Retina (tissue), 1 donor: ENCODE measurements at regions not wholly inside any gene's neighbourhood (a gene's known extent, or its start where the extent isn't known, plus 50 kb on each side); places are given as distances from the start of the nearest gene placed in this dataset.

ENCODE experiments used
- DNase-seq: peaks from one replicate; pipeline ENCODE4 v3.0.0-alpha.2; 2016

DNA sequence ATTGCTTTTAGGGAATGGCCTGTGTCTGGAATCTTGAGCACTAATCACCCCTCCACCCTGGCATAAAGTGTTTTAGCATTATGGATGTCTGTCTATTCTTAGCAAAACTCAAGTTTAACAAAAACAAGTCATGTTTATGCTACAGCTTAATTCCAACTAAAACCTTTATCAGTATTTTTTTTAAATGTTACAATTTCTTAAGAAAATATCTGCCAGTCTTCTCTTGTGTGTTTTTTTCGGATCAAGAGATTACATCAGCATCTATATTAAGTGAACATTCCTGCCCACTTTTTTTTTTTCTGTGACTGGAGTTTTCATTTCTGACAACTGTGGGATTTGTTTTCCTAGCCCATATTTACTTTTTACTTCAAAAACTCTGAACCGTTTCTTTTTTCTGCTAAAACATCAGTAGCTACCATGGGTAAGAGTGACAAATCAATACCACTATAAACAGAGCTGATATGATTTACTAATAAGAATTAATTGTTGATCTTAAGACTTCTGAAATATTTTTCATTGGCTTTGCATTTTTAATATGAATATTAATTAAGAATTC lies 94.3 kb downstream of the EDN1 start:
- DNase-seq: no peak

DNA sequence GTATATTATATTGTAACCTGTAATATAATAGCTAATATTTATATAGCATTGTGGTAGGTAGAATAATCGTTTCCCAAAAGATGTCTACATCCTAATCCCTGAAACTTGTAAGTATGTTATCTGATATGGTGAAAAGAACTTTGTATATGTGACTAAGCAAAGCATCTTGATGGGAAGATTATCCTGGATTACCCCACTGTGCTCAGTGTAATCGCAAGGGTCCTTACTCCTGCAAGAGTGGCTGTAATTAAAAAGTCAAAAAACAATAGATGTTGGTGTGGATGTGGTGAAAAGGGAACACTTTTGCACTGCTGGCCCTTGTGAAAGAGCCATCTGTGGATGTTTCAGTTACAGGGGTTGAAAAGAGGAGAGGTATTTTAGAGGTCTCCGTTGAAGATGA lies 95.2 kb downstream of the EDN1 start:
- no peak for DNase-seq

DNA sequence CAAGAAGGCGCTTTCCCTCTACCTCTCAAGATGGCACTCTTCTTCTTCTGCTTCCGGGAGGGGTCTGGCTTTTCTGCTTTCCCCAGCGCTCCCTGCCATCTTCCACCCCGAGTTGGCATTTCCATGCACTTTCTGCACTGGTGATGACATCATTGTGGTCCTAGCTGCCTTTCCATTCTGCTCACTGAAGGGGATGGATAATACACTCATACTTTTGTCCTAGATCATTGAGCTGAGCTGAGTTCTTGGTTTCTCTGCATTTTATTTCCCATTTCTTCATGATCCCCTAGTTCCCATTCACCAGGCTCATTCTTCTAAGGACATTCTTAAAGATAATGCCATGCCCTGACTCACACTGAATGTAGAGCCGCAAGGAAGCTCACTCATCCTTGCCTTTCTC lies 96.7 kb downstream of the EDN1 start:
- DNase-seq: no peak

DNA sequence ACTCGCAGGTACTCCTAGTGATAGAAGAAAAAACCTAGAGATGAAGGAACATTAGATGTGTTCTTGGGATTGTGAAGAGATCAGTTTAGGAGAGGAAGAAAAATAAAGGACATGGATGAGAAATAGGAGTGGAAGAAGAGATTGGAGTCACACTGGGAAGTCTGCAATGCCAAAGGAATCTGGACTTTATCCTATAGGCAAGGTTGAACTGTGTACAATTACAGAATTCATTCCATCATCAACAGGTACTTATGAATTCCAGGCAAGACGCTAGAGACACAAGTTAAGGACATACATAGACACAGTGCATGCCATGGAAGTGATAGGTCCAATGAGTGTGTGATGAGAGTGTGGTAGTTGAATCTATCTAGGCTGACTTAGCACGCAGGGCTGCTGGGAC lies 101.3 kb downstream of the EDN1 start:
- no peak for DNase-seq

DNA sequence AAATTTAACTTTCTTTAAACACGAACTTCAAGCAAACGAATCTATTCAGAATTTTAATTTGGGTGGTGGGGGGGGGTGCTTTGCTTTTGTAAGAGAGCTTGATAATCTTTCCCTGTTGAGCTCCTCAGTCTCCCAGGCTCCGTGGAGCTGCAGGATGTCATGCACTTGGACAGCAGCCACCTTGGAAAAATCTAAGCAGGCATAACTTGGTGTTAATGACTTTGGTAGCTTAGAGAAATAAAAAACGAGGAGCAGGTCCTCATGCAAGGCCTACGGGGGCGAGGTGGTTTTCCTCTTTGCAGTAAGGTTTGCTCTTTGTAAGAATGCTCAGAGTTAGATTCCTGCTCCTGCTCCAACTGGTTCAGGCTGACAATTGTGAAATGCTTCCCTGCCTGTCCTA lies 102.3 kb downstream of the EDN1 start:
- no peak for DNase-seq

DNA sequence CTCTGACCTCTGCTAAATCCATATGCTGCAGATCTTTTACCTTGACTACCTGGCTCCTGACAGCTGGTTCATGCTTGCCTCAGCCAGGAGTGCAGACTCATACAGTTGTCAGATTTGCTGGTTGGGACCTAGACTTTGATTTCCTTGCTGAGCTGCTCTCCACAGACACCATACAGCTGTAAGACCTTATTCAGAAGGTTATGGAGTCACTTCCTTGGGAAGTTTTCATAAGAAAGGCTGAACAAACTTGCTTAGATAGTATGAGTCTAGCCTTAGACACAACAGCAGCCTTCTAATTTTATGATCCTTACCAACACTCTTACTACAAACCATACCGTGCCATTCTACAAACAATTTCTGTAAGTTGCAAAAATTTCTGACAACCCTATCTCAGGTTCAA lies 102.9 kb downstream of the EDN1 start:
- DNase-seq: no peak

DNA sequence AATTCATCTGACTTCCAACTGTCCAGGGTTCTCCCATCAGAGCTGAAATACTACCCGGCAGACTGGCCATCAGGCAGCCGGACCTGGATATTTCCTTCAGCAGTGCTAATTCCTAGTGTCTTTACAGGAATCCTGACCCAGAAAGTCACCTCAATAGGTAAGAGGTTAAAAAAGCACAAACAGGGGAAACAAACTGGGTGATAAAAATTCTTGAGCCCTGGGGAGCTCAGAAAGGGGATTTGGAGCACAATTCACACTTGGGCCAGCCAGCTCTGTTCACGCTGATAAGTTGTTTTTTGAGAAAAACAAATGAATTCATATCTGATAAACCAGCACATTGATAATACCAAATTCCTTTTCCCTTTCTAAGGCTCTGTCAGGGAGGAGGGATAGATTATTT lies 104.0 kb downstream of the EDN1 start:
- no peak for DNase-seq

DNA sequence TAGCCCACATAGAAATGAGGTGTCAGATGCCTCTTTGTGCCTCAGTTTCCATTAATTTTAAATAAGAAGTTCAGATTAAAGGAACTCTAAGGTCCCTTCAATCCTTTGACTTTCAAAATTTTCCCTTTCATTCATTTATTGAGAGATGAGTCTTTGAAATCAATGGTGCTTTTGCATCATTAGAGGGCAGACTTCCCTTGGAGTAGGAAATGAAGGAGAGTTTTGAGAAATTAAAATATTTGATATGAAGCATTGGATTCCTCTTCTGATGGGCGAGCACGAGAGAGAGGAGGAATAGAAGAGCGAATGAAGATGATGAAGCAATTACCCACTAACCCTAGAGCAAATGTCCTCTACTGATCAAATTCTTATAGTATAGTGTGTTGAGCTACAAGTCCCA lies 105.7 kb downstream of the EDN1 start:
- DNase-seq: no peak

DNA sequence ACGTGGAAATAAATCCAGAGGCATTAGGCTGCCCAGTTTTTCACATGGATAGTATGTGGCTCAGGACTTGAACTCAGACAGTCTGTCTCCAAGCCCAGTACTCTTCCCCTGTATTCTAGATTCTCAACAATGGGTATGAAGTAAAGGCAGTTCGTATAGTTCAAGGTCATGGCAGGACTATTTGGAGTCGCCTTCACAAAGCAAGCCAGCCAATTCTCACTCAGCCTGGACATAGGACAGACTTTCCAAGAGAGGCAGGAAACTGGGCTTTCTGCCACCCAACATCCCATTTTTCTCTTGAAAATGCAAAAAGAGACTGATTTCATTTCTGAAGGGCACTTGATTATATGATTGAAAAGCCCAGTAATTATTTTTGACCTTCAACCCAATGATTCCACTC lies 111.0 kb downstream of the EDN1 start:
- DNase-seq: no peak

DNA sequence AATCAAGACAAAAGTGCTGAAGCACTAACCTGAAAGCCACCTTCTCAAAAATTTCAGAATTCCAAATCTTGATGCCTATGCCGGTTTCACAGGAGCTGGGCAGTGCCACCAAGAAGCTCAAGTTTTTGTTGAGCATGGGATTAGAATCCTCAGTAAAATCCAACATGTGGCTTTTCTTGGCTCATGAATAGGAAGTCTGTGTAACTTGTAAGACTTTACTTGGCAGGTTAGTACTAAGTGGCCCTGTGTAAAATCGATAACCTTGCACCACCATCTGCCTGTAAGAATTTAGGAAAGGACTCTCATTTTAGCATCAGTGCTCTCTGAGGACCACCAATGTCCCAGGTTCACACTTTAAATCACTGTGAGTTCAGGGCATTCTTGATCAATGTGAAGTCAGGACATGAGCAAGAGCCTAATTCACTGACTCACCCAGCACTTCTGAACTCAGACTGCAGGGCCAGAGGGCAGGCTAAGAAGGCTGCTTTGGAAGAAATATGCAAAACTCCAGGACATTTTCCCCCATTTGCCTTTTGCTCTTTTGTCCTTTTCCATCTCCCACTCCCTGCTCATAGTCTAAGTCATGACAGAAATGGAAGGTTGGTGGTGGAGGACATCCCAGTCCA lies 113.2 kb downstream of the EDN1 start:
- no peak for DNase-seq

DNA sequence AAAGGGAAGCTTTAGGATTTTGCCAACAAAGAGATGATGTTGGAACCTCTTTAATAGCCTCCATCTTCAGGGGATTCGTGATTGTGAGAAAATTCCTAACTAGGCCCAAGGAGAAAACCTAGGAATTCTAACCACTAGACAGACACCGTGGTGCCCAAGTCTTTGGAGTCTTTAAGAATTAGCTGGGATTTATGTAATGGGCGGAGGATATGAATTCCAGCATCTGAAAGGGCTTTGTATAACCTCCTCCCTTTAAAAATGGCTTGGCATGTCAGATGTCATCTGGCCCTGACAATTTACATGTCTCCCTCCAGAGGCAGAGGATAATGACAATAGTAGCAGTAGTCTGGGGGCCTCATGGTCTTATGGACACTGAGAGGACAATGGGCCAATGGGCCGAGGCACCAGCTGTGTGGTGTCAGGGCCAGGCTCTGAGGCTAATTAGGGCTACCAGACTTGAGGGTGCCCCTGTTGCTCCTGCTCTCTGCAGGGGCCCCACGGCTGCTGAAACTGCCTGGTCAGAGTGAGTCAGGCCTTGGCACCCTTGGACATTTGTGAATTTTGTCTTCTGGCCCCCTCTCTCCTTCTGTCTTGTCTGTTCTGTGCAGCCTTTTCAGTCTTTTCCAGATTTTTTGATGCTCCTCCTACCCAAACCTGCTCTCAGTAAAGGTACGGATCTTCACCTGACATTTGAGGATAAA lies 113.9 kb downstream of the EDN1 start:
- DNase-seq: no peak

DNA sequence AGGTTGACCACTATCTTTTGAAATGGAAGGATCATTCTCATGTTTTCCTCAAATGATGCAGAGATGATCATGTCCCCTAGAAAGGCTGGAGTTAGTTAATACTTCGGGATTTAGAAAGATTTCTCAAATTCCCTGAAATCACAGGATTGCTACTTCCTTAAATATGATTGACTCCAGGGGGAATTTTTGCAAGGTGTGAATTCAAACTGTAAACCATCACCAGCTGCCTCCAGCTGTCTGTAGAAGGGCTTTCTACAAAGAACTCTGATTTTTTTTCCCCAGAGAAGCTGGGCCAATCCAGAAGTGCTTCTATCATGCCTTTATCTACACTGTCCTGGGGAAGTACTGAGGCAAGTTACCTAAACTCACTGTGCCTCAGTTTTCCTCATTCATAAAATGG lies 114.5 kb downstream of the EDN1 start:
- DNase-seq: no peak

DNA sequence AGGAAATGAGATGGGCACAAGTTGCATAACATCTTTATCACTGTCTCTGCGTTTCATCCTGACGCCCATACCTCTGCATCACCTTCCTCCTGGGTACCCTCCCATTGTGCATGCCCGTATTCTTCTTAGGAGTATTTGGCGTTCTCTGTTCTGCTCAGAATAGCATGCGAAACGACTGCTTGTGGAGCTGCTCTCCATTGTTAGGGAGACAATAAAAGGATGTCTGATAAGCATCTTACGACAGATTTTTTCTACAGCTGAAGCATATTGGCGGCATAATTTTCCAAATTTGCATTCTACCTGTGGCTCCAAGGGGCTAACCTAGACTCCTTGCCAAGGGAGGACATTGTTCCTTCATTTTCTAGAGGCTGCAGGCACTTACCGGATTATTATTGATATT lies 118.6 kb downstream of the EDN1 start:
- no peak for DNase-seq

DNA sequence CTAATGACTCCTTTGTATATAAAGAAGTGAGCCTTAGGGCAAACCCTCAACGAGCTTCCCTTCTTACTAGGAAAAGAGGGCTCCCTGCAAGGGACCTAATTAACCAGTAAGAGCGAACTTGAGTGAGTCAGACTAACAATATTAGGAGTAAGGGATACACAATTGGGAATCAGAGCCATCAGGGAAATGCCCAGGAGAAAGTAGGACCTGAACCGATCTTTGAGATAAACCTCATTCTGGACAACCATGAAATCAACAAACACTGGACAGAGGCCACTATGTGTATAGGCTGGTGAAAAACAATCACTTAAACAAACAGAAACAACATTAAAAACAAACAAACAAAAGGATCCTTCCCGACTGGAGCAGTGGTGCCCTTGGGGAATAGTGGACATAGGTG lies 120.8 kb downstream of the EDN1 start:
- no peak for DNase-seq

DNA sequence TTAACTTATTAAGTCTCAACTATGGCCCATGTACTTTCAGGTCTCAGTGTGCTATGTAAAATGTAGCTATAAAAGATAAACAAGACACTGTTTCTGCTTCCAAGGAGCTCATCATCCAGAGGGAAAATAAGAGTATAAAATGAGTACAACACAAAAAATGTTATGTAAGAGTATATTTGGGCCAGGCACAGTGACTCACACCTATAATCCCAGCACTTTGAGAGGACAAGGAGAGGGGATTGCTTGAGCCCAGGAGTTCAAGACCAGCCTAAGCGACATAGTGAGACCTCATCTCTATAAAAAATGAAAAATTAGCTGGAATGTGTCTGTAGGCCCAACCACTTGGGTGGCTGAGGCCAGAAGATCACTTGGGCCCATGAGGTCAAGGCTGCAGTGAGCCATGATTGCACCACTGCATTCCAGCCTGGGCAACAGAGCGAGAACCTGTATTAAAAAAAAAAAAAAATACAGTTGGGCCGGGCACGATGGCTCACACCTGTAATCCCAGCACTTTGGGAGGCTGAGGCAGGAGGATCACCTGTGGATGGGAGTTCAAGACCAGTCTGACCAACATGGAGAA lies 124.0 kb downstream of the EDN1 start:
- no peak for DNase-seq

DNA sequence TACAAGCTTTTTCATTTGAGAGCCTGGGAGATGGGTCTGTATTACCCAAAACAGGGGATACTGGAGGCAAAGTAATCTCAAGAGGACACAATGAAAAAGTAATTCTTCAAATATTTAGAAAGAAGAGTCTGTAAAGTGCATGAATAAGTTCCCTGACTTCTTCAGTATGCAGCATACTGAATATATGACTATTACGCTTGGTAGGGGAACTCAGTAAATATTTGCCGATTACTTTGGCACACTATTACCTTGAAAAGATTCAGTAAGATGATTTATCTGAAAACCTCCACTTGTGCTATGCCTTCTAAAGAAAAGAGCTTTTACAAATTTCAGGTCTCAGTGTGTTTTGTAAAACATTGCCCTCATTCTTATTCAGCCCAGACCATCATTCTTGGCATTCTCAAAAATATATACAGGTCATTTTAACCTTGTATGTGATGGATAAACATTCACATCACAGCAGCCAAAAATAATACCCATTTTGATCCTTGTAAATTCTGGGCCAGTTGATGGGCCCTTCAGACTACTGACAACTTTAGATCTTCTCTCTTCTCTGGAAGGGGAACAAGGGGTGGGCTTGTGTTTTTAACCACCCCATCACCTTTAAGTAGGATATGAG lies 125.9 kb downstream of the EDN1 start:
- no peak for DNase-seq

DNA sequence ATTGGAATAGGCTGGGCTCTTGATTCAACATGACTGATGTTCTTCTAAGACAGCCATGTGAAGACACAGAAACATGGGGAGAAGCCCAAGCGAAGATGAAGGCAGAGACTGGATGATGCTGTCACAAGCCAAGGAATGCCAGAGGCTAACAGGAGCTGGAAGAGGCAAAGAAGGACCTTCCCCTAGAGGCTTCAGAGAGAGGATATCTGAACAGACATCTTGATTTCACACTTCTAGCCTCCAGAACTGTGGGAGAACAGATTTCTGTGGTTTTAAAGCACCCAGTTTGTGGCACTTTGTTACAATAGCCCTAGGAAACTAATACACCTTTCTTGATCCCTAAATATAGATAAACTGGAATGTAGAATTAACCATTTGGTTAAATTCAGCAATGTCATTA lies 127.0 kb downstream of the EDN1 start:
- DNase-seq: no peak

DNA sequence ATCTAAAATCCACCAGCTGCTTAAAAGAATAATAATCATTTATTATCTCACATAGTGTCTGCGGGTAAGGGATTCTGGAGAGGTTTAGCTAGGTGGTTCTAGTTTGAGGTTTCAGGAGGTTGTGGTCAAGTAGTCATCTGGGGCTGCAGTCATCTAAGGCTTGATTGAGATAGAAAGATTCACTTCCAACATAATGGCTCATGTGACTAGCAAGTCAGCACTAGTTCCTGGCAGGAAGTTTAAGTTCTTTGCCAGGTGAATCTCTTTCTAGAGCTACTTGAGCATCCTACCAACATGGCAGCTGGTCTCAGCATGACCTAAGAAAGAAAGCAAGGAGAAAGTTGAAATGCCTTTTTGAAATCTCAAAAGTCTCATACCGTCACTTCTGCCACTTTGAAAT lies 128.8 kb downstream of the EDN1 start:
- DNase-seq: no peak

DNA sequence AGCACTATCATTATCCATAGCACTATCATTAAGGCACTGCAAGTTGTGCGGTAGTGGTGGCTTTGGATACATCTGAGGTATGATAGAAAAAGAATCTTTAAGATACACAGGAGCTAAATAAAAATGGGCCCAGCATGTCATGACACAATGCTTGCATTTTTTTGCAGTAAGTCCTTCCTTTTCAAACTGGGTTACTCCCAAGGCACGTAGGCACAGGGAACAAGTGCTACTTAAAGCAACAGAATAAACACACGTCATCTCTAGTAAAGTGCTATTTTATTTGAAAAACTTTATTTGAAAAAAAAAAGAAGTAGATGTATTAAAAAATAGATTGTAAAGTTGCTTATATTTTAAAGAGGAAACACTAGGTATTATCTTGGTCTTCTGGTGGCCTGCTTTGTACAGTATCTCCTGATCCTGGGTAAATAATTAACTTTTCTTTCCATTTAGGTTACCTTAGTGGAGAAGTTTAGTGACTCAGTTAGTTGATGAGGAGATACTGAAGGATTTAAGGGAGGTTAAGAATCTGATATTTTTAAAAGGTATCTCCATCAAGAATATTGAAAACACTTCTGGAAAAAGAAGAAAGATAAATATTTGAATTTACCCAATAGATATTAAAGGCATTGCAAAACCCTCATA lies 129.6 kb downstream of the EDN1 start:
- DNase-seq: no peak

DNA sequence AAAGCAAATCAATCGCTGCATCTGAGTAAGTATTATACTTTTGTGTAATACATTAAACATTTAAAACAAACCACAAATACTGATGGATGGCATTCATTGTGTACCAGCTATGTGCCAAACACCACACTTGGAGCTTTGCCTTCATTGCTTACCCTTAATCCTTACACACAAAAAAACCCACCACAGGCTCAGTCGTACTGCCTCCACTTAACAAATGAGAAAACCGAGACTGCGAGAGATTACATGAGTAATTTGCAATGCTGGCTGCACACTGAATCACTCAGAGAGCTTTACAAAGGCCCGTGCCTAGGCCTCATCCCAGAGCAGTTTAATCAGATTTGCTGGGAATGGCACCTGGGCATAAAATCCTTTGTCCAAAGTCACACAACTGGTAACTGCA lies 130.5 kb downstream of the EDN1 start:
- no peak for DNase-seq

DNA sequence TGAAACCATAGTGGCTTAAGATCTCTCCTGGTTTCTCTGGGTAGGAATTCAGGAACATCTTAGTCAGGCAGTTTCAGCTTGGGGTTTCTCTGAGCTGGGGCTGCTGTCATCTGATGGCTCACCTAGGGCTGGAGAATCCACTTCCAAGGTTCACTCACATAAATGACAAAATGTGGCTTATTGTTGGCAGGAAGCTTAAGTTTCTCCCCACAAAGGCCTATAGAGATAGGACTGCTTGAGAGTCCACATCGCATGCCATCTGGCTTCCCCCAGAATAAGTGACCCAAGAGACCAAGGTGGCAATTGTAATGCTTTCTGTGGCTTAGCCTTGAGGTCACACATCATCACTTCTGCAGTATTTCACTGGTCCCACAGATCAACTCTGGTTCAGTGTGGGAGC lies 131.4 kb downstream of the EDN1 start:
- no peak for DNase-seq

DNA sequence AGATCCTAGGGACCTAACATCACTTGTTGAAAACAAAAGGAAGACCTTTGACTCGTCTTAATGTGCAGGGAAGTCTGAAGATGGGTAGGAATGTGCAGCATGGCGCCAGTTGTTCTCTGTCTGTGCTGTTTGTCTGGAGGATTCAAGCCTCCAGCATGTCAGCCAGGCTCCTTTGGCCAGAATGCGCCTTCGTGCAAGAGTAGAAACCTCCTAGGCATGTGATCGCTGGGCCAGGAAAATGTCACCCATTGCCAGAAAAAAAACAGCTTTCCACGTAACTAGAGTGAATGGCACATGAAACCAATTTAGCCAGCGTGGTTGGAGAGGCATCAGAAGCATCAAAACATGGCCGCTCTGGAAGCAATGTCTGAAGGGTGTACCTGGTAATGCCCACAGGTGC lies 132.7 kb downstream of the EDN1 start:
- no peak for DNase-seq

DNA sequence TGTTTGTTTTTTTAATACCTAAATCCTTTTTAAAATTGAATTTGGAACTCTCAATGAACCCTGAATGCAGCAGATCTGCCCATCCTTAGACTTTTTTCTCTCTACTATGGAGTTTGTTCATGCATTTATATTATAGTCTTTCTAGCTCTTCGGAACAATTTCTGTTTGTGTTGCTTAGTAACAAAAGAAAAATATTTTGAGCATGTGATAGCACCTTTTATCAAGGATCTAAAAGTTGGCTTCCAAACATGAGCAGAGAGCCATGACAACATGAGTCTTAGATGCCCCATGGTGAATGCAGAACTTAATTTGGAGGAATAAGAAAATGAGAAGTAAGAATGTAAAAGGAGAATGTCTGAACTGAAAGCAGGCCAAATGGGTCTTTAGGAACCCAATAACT lies 133.7 kb downstream of the EDN1 start:
- no peak for DNase-seq

DNA sequence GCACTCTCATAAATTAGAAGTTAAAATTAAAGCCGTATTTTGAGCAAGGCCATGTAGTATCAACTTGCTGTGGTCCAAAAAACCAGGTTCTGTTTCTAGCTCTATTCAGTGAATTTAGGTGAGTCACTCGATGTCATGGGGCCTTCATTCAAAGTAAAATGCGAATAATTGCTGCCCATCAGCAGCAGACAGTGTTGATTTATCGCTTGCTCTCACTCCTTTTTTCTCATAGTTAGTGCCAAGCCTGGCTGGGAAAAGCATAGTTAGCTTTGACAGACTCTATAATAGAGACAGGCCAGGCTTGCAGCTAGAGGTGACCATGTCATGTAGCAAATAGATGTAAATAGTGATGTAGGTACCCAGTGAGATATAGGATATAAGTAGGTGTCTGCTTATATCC lies 136.0 kb downstream of the EDN1 start:
- no peak for DNase-seq
